IPS DF 19.7 (cell line): ENCODE measurements at regions not wholly inside any gene's neighbourhood (a gene's known extent, or its start where the extent isn't known, plus 50 kb on each side); places are given as distances from the start of the nearest gene placed in this dataset.
"Not testable (repeated sequence)": the region's sequence is repeated elsewhere in the genome, so short reads cannot be mapped to it uniquely, and the experiment has no call there.

Source experiments
- DNase-seq: peaks from one replicate; pipeline ENCODE4 v3.0.0-alpha.2; 2013; ENCODE audit warnings: low read depth, low spot score

DNA sequence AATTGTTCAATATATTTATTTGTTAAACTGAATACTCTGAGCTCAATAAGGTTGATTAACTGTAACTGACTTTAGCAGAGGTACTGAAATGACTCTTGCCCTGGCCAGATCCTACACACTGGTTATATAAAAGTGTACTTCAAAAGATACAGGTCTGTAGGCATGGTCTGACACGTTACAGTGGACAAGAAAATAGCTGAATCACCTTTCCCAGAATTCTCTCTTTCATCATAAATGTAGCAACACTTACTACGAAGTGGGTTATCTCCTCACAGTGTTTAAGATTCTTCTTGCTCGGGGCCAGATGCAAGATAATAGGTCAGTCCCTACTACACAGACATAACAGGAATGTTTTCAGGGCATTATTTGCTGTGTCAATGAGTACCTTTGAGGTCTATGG is 107.0 kb upstream of the ZC3H15 start:
- no peak for DNase-seq

DNA sequence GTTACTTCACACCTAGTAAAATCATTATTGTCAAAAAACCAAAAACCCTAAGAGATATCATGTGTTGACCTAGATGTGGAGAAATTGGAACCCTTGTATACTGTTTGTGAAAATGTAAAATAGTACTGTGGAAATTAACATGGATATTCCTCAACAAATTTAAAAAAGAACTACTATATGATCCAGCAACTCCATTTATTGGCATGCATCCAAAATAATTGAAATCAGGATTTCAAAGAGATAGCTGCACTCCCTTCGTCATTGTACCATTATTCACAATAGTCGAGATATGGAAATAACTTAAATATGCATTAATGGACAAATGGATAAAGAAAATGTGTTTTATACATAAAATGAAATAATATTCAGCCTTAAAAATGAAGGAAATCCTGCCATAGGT is 105.3 kb upstream of the ZC3H15 start:
- DNase-seq = no peak

DNA sequence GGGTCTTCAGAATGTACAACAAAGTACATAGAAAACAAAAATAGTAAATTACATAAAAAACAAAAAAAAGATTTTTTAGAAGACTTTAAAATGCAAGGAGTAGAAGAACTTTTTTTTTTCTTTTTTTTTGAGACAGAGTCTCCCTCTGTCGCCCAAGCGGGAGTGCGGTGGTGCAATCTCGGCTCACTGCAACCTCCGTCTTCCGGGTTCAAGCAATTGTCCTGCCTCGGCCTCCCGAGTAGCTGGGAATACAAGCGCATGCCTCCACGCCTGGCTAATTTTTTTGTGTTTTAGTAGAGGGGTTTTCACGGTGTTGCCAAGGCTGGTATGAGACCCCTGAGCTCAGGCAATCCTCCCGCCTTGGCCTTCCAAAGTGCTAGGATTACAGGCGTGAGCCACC is 104.5 kb upstream of the ZC3H15 start:
- DNase-seq = no peak

DNA sequence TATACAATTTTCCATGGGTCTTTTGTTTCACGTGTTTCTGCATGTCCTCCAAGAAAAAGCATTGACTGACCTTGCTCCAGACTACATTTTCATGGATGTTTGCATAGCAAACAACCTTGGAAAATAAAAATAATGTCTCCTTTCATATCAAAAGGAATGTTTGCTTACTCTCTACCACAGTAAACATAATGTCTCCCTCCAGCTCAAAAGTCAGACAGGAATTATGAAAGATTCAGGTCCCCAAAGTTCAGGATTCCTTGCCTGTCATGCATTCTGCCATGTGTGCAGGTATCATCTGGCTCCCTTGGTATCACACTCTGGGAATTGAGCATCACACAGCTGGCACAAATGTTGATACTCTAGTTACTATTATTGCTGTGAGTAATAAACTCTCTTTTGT is 103.1 kb upstream of the ZC3H15 start:
- no peak for DNase-seq

DNA sequence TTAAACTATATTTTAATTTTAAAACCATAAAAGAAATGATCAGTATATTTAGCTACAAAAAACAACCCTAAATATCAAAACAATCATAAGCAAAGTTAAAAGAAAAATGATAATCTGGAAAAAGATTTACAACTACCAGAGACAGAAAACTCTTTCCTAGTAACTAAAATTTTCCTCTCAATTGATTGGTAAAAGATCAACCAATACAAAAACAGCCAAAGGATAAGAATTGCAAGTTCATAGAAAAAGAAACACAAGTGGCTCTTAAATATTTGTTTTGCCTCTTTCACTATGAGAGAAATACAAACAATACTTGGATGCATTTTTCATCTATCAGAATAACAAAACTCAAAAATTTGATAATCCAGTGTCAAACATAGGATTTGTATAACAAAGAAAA is 101.8 kb upstream of the ZC3H15 start:
- no peak for DNase-seq

DNA sequence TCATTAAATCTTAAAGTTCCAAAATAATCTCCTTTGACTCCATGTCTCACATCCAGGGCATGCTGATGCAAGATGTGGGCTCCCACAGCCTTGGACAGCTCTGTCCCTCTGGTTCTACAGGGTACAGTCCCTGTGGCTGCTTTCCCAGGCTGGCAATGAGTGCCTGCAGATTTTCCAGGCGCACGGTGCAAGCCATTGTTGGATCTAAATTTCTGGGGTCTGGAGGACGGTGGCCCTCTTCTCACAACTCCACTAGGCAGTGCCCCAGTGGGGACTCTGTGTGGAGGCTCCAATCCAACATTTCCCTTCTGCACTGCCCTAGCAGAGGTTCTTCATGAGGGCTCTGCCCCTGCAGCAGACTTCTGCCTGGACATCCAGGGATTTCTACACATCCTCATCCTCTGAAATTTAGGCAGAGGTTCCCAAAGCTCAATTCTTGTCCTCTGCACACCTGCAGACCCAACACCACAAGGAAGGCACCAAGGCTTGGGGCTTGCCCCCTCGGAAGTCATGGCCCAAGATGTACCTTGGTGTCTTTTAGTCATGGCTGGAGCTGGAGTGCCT is 100.3 kb upstream of the ZC3H15 start:
- not testable (repeated sequence) for DNase-seq

DNA sequence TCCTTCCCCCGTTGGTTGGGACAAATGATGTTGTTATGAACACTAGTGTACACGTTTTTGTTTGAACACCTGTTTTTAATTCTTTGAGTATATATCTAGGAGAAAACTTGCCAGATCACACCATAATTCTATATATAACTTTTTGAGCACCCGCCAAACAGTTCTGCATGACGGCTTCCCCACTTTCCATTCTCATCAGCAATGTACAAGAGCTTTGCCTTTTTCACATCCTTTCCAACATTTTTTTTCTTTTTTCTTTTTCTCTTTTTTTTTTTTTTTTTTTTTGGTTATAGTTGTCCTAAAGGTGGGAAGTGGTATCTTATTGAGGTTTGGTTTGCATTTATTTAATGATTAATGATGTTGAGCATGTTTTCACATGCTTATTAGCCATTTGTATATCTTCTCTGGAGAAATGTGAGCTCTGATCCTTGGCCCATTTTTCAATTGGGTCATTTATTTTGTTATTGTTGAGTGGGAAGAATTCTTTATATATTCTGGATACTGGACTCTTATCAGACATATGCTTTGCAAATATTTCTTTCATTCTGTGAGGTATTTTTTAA is 86.9 kb upstream of the ZC3H15 start:
- no peak for DNase-seq

DNA sequence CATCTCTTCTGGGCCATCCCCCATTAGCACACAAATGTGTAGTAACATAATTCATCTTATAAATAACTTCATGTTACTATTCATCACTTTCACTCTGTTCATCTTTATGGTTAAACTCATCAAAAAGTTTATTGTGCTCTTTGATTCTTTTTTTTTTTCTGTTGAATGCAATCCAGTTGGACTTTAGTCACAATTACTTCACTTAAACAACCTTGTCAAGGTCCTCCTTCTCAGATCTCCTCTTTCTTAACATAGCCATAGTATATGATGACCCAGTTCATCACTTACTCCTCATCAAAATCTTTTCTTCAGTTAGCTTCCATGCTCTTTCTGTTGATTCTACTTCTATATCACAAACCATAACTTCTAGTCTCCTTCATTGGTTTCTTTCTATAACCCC is 80.2 kb upstream of the ZC3H15 start:
- DNase-seq = no peak

DNA sequence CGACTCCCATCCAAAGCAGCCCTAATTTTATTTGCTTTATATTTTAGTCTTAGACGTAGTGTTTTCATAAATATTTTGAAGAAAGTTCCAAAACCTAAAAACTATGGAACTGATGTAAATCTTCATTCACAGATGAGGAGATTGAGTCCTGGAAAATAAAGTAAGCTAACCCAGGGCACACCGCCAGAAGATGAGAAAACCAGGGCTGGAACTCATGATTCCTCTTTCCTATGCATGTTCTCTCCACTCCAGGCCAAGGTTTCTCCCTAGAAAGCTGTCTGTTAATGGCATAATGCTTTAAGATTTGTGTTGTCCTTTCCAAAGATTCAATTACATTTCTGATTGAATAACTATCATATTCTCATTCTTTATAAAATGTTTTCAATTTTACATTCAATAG is 78.4 kb upstream of the ZC3H15 start:
- no peak for DNase-seq

DNA sequence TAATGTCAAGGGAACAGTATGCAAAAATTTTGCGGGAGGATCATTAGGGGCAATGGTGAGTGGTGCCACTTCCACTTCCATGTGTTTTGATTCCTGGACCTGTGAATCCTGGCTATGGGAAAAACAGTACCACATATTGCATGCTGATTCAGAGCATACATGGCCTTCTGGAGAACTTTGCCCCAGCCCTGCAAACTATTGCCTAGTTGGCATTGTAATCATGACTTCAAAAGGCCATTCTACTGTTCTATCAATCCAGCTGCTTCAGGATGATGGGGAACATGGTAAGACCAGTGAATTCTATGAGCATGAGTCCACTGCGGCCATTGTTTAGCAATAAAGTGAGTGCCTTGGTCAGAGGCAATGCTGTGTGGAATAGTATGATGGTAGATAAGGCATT is 75.3 kb upstream of the ZC3H15 start:
- no peak for DNase-seq

DNA sequence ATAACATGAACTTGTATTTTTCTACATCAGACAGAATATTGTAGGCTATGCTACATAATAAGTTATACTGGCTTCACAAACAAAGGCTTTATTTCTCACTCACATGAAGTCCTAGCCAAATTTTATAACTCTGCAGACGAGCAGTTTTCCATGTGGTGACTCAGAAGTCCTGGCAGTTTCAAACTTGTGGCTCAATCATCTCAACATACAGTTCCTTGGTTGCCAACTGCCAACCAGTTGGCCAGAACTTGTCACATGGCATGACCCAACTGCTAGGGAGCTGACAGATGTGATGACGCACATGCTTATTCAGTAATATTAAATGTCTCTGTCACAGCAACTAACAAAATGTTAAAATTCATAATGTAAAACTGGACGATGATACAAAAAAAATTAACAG is 63.8 kb upstream of the ZC3H15 start:
- DNase-seq = no peak

DNA sequence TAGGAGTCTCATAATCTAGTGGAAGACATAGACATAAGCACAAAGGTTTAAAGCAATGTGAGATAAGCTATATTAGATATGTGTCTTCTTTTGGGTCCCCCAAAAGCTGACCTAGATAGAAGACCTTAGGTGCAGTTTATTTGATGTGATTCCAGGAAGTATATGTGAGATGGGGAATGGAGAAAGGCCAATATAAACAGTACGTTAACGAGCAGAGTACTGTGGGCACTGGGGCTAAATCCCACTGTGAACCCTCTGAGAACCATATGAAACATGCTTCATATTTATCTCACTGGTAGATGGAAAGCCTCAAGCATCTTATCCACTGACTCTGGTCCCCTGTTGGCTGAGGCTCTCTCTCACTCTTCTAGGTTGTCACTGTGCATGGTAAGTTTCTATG is 62.6 kb upstream of the ZC3H15 start:
- no peak for DNase-seq

DNA sequence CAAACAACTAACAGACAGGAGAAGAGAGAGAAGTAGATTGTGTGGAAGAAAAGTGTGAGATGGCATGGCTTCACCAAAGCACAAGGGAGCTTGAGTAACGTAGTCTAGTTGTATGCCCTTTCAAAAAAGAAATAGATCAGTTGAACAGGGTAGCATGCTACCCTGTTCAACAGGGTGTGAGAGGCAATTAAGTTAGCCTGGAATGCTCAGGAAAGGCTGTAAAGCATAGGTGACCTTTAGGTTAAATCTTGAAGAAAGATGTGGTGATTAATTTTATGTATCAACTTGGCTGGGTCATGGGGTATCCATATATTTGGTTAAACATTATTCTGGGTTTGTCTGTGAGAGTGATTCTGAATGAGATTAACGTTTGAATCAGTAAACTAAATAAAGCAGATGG is 61.8 kb upstream of the ZC3H15 start:
- no peak for DNase-seq

DNA sequence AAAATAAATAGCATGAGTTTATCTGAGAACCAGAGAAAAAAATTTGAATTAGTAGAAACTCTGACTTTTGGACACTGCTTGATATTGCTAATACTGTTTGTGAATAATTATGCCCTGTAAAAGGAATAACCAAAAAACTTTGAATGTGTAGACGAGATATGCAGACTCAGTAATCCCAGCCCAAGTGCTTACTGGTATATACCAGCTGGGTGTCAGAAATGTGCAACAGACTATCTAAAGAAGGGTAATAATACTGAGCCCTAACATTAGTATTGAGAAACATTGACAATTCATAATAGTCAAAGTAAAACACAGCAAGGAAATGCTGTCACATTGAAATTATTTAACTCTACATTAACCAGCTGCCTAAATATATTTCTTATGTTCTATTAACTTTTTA is 60.5 kb upstream of the ZC3H15 start:
- no peak for DNase-seq

DNA sequence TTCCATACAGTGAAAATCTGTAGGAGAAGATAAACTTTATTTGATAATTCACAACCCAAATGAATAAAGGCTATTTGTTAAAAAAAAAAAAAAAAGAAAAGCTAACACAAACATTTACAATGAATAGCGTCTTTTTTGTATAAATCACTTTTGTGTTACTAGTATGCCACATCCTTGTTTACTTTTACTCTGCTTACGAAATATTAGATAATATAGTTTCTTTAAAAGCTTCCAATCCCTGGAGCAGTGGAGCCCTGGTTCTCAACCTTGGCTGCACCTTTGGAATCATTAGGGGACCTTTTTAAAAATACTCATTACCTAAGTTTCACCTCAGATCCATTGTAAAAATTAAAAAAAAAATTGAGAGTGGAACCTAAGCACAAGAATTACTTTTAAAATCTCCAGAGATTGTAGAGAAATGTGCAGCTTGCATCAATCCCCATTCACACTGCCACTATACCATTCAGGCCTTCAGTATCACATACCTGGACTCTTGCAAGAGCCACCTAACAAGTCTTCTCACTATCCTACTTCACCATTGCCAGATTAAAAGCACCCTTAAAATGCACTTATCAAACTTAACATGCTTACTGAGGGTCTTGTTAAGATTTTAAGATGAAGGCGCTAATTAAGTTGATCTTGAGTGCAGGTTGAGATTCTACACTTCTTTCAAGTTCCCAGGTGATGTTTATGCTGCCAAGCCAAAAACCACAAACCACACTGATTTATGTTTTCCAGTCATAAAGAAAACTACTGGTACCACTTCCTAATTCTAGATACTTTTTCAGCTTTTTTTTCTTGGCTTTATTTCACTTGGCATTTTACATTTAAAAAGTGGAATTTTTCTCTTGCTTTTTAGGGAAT is 59.7 kb upstream of the ZC3H15 start:
- no peak for DNase-seq

DNA sequence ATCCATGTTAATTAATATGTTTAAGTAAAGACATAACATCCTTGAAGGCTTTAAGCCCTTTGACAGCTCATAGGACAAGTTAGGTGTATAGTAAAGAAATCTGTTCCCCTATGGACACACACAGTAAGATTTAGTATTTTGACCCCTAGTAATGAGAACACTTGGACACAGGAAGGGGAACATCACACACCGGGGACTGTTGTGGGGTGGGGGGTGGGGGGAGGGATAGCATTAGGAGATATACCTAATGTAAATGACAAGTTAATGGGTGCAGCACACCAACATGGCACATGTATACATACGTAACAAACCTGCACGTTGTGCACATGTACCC is 59.1 kb upstream of the ZC3H15 start:
- not testable (repeated sequence) for DNase-seq

DNA sequence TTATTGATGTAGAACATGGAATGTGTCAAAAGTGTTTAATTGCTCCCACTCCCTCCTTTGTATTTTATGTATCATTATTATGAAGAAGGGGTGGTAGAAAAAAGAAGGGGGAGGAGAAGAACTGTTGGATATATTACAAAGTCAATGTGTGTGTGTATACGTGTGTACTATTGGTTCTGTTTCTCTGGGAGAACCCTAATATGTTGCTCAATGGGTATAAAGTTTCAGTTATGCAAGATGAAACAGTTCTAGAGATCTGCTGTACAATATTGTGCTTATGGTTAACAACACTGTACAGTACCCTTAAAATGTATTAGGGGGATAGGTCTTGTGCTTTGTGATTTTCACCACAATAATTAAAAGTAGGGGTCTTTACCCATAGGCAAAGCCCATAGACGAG is 58.1 kb upstream of the ZC3H15 start:
- no peak for DNase-seq

DNA sequence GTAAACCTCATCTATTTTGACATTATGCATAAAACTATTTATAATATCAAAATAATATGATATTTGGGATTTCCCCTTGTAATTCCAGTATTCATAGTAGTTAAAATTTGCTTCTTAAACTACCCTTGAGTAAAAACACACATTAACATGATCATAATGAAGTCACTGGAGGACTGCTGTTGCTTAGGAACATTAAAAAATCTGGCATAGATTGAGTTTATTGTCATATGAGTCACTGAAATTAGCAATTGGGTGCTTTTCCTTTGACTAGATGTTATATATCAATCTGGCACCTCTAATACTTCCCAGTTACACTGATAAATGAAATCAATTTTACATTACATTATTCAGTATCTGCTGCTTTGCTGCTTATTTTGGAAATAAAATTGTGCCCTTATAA is 57.0 kb upstream of the ZC3H15 start:
- DNase-seq = no peak

DNA sequence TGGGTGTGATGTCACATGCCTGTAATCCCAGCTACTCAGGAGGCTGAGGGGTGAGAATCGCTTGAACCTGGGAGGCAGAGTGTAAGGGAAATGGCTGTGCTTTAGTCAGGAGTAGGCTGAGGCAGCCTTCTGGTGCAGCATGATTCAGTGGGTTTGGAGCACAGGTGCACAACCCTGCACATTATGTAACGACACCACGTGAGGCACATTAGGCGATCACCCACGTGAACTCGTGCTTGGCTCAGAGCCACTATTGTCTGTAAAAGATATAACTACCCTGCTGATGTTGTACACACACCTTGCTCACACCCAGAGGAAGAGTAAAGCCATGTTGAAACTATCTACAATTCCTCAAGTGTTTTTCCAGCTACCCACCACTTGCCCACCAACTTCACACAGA is 54.8 kb upstream of the ZC3H15 start:
- no peak for DNase-seq

DNA sequence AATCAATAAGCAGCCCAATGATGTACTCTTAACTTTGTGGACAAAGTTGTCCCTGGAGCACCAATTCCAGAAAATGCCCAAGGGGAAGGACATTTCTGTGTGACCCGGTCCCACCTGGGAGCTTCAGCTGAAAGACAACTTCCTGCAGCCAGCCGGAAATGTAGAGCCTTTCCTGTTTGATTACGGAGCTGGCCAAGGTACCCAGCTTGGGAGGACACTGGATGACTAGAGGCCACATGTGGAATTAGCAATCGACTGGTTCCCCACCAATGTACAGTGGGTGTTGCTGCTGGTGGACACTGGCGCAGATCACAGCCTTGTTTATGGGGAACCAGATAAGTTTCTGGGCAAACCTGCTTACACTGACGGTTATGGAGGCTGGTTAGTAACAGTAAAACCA is 53.0 kb upstream of the ZC3H15 start:
- no peak for DNase-seq

DNA sequence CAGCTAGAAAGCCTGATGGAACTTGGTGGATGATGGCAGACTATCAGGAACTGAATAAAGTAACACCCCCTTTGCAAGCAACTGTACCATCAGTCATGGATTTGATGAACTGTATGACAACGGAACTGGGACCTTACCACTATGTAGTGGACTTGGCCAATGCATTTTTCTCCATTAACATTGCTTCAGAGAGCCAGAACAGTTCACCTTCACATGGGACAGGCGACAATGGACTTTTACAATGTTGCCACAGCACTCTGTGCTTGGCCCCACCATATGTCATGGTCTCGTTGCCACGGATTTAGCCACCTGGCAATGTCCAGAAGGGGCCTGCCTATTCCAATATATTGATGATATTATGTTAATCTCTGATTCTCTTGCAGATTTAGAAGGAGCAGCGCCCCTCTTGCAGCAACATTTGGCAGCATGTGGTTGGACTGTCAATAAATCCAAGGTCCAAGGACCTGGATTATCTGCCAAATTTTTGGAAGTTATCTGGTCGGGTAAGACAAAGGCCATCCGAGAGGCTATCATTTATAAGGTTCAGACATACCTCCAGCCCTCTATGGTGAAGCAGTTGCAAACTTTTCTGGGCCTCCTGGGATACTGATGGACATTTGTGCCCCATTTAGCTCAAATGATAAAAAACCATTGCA is 52.2 kb upstream of the ZC3H15 start:
- DNase-seq = no peak
